ENCODE measurements at regions not wholly inside any gene's neighbourhood (a gene's known extent, or its start where the extent isn't known, plus 50 kb on each side); places are given as distances from the start of the nearest gene placed in this dataset.

DNA sequence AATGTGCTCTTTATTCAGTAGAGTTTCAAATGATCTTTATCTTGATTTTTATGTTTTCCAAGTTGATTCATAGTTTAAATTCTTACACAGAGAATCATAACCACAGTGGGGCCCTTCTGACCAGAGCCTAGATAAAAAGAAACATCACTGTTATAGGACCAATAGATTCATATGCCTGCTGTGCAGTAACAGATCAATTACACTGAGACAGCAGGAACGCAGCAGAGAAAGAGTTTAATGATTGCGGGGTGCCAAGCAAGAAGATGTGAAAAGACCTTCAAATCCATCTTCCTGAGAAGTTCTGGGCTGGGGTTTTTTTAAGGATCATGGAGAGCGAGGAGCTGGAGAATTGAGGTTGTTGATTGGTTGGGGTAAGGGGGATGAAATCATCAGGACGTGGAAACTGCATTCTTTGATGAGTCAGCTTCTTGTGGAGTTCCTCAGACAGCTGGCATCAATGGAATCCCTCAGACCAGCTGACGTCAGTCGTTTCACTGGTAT, 346.6 kb downstream of the TBC1D4 start:
- TF ChIP-seq, protein P1, sequence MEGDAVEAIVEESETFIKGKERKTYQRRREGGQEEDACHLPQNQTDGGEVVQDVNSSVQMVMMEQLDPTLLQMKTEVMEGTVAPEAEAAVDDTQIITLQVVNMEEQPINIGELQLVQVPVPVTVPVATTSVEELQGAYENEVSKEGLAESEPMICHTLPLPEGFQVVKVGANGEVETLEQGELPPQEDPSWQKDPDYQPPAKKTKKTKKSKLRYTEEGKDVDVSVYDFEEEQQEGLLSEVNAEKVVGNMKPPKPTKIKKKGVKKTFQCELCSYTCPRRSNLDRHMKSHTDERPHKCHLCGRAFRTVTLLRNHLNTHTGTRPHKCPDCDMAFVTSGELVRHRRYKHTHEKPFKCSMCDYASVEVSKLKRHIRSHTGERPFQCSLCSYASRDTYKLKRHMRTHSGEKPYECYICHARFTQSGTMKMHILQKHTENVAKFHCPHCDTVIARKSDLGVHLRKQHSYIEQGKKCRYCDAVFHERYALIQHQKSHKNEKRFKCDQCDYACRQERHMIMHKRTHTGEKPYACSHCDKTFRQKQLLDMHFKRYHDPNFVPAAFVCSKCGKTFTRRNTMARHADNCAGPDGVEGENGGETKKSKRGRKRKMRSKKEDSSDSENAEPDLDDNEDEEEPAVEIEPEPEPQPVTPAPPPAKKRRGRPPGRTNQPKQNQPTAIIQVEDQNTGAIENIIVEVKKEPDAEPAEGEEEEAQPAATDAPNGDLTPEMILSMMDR (IDR thresholded peaks at IDR 0.05; ENCODE audit: control insufficient read depth, extremely low read depth, insufficient read depth) = no peak

DNA sequence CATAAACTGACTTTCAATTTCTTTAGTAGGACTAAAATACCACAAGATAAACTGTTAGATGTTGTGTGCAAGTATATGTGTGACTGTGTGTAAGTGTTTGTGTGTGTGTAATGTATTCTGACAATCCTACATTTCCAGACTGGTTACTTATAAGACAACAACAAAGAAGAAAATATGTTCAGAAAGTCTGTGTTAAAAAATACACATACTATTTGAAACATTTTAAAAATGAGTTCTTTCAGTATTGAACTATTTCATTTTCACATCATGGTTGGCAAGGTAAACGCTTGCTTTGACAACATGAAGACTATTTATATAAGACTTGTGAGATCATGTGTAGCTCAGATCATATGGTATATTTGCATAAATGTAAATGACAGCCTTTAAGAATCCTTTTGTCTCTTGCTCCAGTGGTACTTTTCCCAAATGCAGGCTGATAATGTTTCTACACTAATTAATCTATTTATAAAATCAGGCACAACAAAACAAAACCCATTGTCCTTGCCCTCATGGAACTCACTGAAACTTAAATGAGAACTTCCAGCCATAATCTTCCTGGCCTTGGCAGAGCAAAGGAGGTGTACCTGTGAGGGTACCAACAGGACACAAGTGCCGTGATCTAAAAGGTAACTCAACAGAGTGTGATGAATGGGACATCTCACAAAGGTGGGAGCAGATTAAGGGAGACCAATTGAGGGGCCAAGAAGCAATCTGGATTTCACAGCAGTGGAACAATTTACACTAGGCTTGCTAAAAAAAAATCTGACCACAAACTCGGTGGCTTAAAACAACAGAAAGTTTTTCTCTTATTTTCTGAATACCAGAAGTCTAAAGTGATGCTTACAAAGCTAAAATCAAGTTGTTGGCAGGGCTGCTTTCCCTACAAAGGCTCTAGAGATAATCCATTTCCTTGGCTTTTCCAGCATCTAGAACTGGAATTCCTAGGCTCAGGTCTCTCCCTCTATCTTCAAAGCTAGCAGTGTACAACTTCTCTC, 349.0 kb downstream of the TBC1D4 start:
- TF ChIP-seq, protein P1 (IDR thresholded peaks at IDR 0.05; ENCODE audit: control insufficient read depth, extremely low read depth, insufficient read depth) = no peak
- no peak for DNase-seq (ENCODE audit: low read depth)
- H3K4me3 ChIP-seq (ENCODE audit: low read depth, low read length) = no peak overlapping the region

More for the DNA sequence above, 346.6 kb downstream of the TBC1D4 start:
- no peak for DNase-seq (ENCODE audit: low read depth)
- no peak overlapping the region for H3K4me3 ChIP-seq (ENCODE audit: low read depth, low read length)

DNA sequence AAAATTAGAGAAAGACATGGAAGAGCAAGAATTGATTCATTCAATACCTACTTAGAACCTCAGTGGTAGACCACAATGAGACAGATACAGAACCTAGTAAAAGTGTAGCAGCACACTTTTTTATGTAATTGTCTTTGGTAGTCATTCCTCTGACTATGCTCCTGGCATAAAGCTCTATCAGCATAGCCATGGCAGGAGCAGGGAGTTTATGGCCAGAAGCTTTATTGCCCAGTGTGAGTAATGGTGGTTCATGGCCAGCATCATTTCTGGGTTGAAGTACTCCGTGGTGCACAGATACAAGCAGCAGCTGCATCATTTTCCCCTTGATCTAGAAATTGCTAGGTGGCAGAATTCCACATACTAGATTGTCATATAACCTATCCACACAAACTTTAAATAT, 352.6 kb downstream of the TBC1D4 start:
- TF ChIP-seq, protein P1 (IDR thresholded peaks at IDR 0.05; ENCODE audit: control insufficient read depth, extremely low read depth, insufficient read depth) = no peak
- no peak for DNase-seq (ENCODE audit: low read depth)

DNA sequence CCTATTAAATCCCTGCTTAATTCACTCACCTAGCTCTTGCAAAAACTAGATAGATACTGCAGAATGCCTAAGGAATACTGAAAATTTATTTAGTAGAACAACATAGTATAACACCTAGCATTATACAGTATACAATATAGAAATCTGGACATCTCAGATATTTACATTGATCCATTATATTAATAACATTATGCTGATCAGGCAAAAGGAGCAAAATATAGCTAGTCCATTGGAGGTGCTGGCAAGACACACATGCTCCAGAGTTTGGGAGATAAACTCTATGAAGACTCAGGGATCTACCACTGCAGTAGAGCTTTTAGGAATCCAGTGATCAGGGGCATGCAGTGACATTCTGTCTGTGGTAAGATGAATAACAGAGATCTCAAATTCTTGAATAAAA, 357.6 kb downstream of the TBC1D4 start:
- DNase-seq (ENCODE audit: low read depth) = no peak
- H3K4me3 ChIP-seq (ENCODE audit: low read depth, low read length) = no peak overlapping the region
- TF ChIP-seq, protein P1 (IDR thresholded peaks at IDR 0.05; ENCODE audit: control insufficient read depth, extremely low read depth, insufficient read depth) = no peak

More for the DNA sequence above, 352.6 kb downstream of the TBC1D4 start:
- no peak overlapping the region for H3K4me3 ChIP-seq (ENCODE audit: low read depth, low read length)

DNA sequence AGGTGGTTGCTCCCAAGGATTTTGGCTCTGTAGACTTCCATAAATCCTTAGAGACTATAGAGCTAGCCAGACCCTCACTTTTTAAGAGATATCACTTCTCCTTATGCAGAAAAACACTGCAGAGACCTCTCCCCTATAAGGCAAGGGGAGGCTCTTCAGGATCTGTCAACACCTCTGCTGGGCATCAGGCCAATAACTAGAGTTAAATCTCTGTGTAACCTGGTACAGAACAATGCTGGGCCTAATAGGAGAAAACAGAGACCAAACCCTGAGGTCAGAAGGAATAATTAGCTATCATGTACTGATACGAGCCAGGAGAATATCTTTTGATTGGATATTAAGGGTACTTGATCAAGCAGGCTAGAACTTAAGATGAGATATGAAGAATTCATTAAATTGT, 358.5 kb downstream of the TBC1D4 start:
- TF ChIP-seq, protein P1 (IDR thresholded peaks at IDR 0.05; ENCODE audit: control insufficient read depth, extremely low read depth, insufficient read depth) = no peak
- H3K4me3 ChIP-seq (ENCODE audit: low read depth, low read length) = no peak overlapping the region
- DNase-seq (ENCODE audit: low read depth) = no peak

DNA sequence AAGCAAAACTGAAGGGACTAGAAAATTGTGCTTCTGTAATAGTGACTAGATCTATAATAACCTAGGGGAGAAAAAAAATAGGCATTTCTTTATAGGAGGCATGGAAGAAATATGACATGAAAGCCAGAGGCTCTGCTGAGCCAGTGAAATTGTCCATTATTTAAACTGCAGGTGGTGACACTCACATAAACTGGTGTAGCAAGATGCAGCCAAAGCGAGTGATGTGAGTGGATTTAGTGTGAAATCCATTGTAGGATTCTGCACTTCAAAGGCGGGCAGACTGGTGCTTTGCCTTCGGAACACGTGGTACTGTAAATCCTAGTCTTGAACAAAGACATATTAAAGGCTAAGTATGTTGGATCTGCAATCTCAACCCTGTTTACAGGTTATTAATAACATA, 361.9 kb downstream of the TBC1D4 start:
- no peak for DNase-seq (ENCODE audit: low read depth)
- TF ChIP-seq, protein P1 (IDR thresholded peaks at IDR 0.05; ENCODE audit: control insufficient read depth, extremely low read depth, insufficient read depth) = no peak
- no peak overlapping the region for H3K4me3 ChIP-seq (ENCODE audit: low read depth, low read length)

Measured in LNCaP clone FGC (cell line).